ENCODE measurements at regions not wholly inside any gene's neighbourhood (a gene's known extent, or its start where the extent isn't known, plus 50 kb on each side); places are given as distances from the start of the nearest gene placed in this dataset.

GRCh38 chr13:68584776-68585175 is 1354.6 kb upstream of the PCDH9 start:
- H3K36me3 ChIP-seq (ENCODE audit: control insufficient read depth, insufficient read depth, low read length), result no peaks in the 10 kb centered on the region
- H3K9ac ChIP-seq (ENCODE audit: insufficient read depth, low read length), result no peak overlapping the region
- H3K9me3 ChIP-seq (ENCODE audit: control insufficient read depth, insufficient read depth, low read depth, low read length), result no peaks in the 10 kb centered on the region
- H3K79me2 ChIP-seq (ENCODE audit: control insufficient read depth, insufficient read depth, low read length), result no peaks in the 10 kb centered on the region
- no peak overlapping the region for H3K27ac ChIP-seq (ENCODE audit: insufficient read depth, low read length)
- H3K4me3 ChIP-seq (replicated peaks in 1 of 4; ENCODE audit: control extremely low read depth in 1 of 4, insufficient read depth in 1 of 4, low read depth in 3 of 4, low read length in 4 of 4), result no peak overlapping the region
- DNase-seq (ENCODE audit: low read depth in 2 of 2), result no peak
- H3K27me3 ChIP-seq (ENCODE audit: control insufficient read depth, insufficient read depth, low read length), result no peaks in the 10 kb centered on the region
- H3K4me2 ChIP-seq (ENCODE audit: extremely low read depth, insufficient read depth, low read length), result no peak overlapping the region
- H2AFZ ChIP-seq (ENCODE audit: low read length), result no peak overlapping the region
- H4K20me1 ChIP-seq (ENCODE audit: control insufficient read depth, extremely low read depth, insufficient read depth, low read length), result no peaks in the 10 kb centered on the region
- no peaks in the 10 kb centered on the region for H3K4me1 ChIP-seq (ENCODE audit: control insufficient read depth, extremely low read depth, insufficient read depth, low read length)
- TF ChIP-seq, protein P1, sequence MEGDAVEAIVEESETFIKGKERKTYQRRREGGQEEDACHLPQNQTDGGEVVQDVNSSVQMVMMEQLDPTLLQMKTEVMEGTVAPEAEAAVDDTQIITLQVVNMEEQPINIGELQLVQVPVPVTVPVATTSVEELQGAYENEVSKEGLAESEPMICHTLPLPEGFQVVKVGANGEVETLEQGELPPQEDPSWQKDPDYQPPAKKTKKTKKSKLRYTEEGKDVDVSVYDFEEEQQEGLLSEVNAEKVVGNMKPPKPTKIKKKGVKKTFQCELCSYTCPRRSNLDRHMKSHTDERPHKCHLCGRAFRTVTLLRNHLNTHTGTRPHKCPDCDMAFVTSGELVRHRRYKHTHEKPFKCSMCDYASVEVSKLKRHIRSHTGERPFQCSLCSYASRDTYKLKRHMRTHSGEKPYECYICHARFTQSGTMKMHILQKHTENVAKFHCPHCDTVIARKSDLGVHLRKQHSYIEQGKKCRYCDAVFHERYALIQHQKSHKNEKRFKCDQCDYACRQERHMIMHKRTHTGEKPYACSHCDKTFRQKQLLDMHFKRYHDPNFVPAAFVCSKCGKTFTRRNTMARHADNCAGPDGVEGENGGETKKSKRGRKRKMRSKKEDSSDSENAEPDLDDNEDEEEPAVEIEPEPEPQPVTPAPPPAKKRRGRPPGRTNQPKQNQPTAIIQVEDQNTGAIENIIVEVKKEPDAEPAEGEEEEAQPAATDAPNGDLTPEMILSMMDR (conservative IDR thresholded peaks at IDR 0.05 in 1 of 2, IDR thresholded peaks at IDR 0.05 in 1 of 2; ENCODE audit: low read depth in 1 of 2, low read length in 2 of 2), result no peak
- no peak for TF ChIP-seq EZH2 (IDR thresholded peaks at IDR 0.05; ENCODE audit: low read length, missing control alignments)

GRCh38 chr13:68574053-68574452 is 1343.9 kb upstream of the PCDH9 start:
- no peaks in the 10 kb centered on the region for H3K79me2 ChIP-seq (ENCODE audit: control insufficient read depth, insufficient read depth, low read length)
- H3K9ac ChIP-seq (ENCODE audit: insufficient read depth, low read length), result no peak overlapping the region
- H3K4me3 ChIP-seq (replicated peaks in 1 of 4; ENCODE audit: control extremely low read depth in 1 of 4, insufficient read depth in 1 of 4, low read depth in 3 of 4, low read length in 4 of 4), result no peak overlapping the region
- DNase-seq (ENCODE audit: low read depth in 2 of 2), result no peak
- no peak overlapping the region for H2AFZ ChIP-seq (ENCODE audit: low read length)
- no peaks in the 10 kb centered on the region for H3K27me3 ChIP-seq (ENCODE audit: control insufficient read depth, insufficient read depth, low read length)
- H3K27ac ChIP-seq (ENCODE audit: insufficient read depth, low read length), result no peak overlapping the region
- no peaks in the 10 kb centered on the region for H4K20me1 ChIP-seq (ENCODE audit: control insufficient read depth, extremely low read depth, insufficient read depth, low read length)
- TF ChIP-seq EZH2 (IDR thresholded peaks at IDR 0.05; ENCODE audit: low read length, missing control alignments), result no peak
- TF ChIP-seq, protein P1 (conservative IDR thresholded peaks at IDR 0.05 in 1 of 2, IDR thresholded peaks at IDR 0.05 in 1 of 2; ENCODE audit: low read depth in 1 of 2, low read length in 2 of 2), result no peak
- H3K4me1 ChIP-seq (ENCODE audit: control insufficient read depth, extremely low read depth, insufficient read depth, low read length), result no peaks in the 10 kb centered on the region
- H3K9me3 ChIP-seq (ENCODE audit: control insufficient read depth, insufficient read depth, low read depth, low read length), result no peaks in the 10 kb centered on the region
- H3K4me2 ChIP-seq (ENCODE audit: extremely low read depth, insufficient read depth, low read length), result no peak overlapping the region
- H3K36me3 ChIP-seq (ENCODE audit: control insufficient read depth, insufficient read depth, low read length), result no peaks in the 10 kb centered on the region

DNA sequence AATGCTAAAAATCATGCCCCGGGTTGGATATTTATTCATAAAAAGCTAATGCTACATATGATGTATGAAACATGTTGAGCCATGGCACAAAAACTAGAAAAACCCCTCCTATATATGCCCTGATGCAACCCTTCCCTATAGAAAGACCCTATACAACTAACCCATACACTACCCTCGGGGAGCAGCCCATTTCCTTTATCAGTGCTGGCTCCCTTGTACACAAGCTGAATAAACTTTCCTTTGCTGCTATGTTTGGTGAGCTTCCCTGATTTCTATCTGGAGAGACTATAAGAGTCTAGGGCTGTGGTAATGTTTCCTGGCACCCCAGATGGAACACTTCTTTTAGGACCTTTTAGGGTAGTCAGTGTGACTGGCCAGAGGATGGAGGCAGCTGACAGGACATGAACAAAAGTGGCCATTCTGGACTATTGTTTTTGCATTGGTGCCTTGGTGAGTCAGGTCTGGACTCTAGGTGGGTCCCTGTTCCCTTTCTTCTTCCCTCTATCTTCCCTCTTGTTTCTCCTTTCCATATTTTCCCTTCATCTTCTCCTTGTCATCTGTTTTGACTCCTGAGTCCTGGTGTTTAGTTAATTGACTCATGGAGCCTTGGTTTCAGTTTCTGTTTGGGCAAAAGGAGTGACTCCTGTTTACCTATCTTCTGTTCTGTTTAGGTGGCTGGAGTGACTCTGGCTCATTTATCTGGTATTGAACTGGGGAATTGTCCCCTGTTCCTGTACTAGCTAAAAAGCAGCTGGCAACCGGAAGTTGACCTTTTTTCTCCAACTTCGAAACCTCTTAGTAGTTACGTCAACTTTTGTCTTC is 1321.8 kb upstream of the PCDH9 start:
- Histone ChIP-seq H2AFZ (ENCODE audit: low read length) (no peak overlapping the region), H3K4me3 (replicated peaks in 1 of 4; ENCODE audit: control extremely low read depth in 1 of 4, insufficient read depth in 1 of 4, low read depth in 3 of 4, low read length in 4 of 4) (no peak overlapping the region)
- no peak for DNase-seq (ENCODE audit: low read depth in 2 of 2)

More for the DNA sequence above, 1321.8 kb upstream of the PCDH9 start:
- H3K4me1 ChIP-seq (ENCODE audit: control insufficient read depth, extremely low read depth, insufficient read depth, low read length), result no peaks in the 10 kb centered on the region
- no peaks in the 10 kb centered on the region for H4K20me1 ChIP-seq (ENCODE audit: control insufficient read depth, extremely low read depth, insufficient read depth, low read length)
- H3K27me3 ChIP-seq (ENCODE audit: control insufficient read depth, insufficient read depth, low read length), result no peaks in the 10 kb centered on the region
- no peaks in the 10 kb centered on the region for H3K36me3 ChIP-seq (ENCODE audit: control insufficient read depth, insufficient read depth, low read length)
- no peak overlapping the region for H3K9ac ChIP-seq (ENCODE audit: insufficient read depth, low read length)
- no peak overlapping the region for H3K27ac ChIP-seq (ENCODE audit: insufficient read depth, low read length)
- TF ChIP-seq, protein P1 (conservative IDR thresholded peaks at IDR 0.05 in 1 of 2, IDR thresholded peaks at IDR 0.05 in 1 of 2; ENCODE audit: low read depth in 1 of 2, low read length in 2 of 2), result no peak
- TF ChIP-seq EZH2 (IDR thresholded peaks at IDR 0.05; ENCODE audit: low read length, missing control alignments), result no peak
- no peaks in the 10 kb centered on the region for H3K79me2 ChIP-seq (ENCODE audit: control insufficient read depth, insufficient read depth, low read length)
- no peak overlapping the region for H3K4me2 ChIP-seq (ENCODE audit: extremely low read depth, insufficient read depth, low read length)
- no peaks in the 10 kb centered on the region for H3K9me3 ChIP-seq (ENCODE audit: control insufficient read depth, insufficient read depth, low read depth, low read length)

All from fibroblast of lung (primary cell).